ENCODE measurements at regions not wholly inside any gene's neighbourhood (a gene's known extent, or its start where the extent isn't known, plus 50 kb on each side); places are given as distances from the start of the nearest gene placed in this dataset.
"Not testable (repeated sequence)": the region's sequence is repeated elsewhere in the genome, so short reads cannot be mapped to it uniquely, and the experiment has no call there.

DNA sequence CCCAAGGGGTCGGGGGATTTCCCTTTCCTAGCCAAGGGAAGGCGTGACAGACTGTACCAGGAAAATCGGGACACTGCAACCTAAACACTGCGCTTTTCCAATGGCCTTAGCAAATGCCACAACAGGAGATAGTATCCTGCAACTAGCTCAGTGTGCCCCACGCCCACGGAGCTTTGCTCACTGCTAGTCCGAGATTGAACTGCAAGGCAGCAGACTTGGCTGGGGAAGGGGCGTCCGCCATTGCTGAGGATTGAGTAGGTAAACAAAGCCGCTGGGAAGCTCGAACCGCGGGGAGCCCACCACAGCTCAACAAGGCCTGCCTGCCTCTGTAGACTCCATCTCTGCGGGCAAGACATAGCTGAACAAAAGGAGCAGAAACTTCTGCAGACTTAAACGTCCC is 72.3 kb upstream of the THRB start:
- H3K9me3 ChIP-seq (replicated peaks; ENCODE audit: control insufficient read depth, insufficient read depth, low read length), result no peaks in the 10 kb centered on the region
- no peaks in the 10 kb centered on the region for H3K9me1 ChIP-seq (replicated peaks; ENCODE audit: control insufficient read depth, extremely low read depth, insufficient read depth, low read length)
- no peak overlapping the region for H3K9ac ChIP-seq (replicated peaks; ENCODE audit: extremely low read depth, insufficient read depth, low read length)
- no peak overlapping the region for H3K4me3 ChIP-seq (replicated peaks in 1 of 3; ENCODE audit: insufficient read depth in 1 of 3, low read depth in 1 of 3, low read length in 3 of 3)
- DNase-seq (ENCODE audit: low read depth, low spot score), result no peak
- no peak overlapping the region for H2AFZ ChIP-seq (ENCODE audit: low read depth, low read length)
- H3K36me3 ChIP-seq (ENCODE audit: control insufficient read depth in 2 of 2, extremely low read depth in 1 of 2, insufficient read depth in 2 of 2, low read length in 2 of 2), result no peaks in the 10 kb centered on the region
- H4K20me1 ChIP-seq (replicated peaks; ENCODE audit: control insufficient read depth, extremely low read depth, insufficient read depth, low read length), result no peaks in the 10 kb centered on the region
- no peak overlapping the region for H3K27ac ChIP-seq (ENCODE audit: insufficient read depth, low read depth, low read length)
- FAIRE-seq, result no peak
- BruUV-seq (replicated peaks), result no TSS peak
- dilution Hi-C loops (cut with MboI; ENCODE audit: extremely low pct_ligation_motif_present, low sequenced_read_pairs), result no loop called here
- no peak overlapping the region for H3K4me2 ChIP-seq (ENCODE audit: insufficient read depth, low read length)
- ChIA-PET POLR2A (no interaction called here), CTCF (no interaction called here)
- no peaks in the 10 kb centered on the region for H3K4me1 ChIP-seq (ENCODE audit: control insufficient read depth, extremely low read depth, insufficient read depth, low read length)
- no peaks in the 10 kb centered on the region for H3K79me2 ChIP-seq (ENCODE audit: control insufficient read depth, insufficient read depth, low read length)
- H3K27me3 ChIP-seq (ENCODE audit: control insufficient read depth in 2 of 2, insufficient read depth in 2 of 2, low read length in 2 of 2), result no peaks in the 10 kb centered on the region
- TF ChIP-seq POLR2AphosphoS5 (IDR thresholded peaks at IDR 0.05; ENCODE audit: insufficient read depth, low read depth, low read length) (no peak), MYC (IDR thresholded peaks at IDR 0.05; ENCODE audit: low read depth, low read length) (no peak), JUN (IDR thresholded peaks at IDR 0.05; ENCODE audit: borderline replicate concordance, insufficient read depth, insufficient read length, low read depth) (no peak), GATA2 (IDR thresholded peaks at IDR 0.05; ENCODE audit: insufficient read depth, insufficient read length, low read depth, low read length) (no peak), FOS (IDR thresholded peaks at IDR 0.05; ENCODE audit: borderline replicate concordance, insufficient read depth, low read length) (no peak), EZH2 (IDR thresholded peaks at IDR 0.05; ENCODE audit: borderline replicate concordance, low read depth, low read length, severe bottlenecking) (no peak), POLR2A (IDR thresholded peaks at IDR 0.05; ENCODE audit: low read depth, low read length) (no peak)
- TF ChIP-seq, protein P1, sequence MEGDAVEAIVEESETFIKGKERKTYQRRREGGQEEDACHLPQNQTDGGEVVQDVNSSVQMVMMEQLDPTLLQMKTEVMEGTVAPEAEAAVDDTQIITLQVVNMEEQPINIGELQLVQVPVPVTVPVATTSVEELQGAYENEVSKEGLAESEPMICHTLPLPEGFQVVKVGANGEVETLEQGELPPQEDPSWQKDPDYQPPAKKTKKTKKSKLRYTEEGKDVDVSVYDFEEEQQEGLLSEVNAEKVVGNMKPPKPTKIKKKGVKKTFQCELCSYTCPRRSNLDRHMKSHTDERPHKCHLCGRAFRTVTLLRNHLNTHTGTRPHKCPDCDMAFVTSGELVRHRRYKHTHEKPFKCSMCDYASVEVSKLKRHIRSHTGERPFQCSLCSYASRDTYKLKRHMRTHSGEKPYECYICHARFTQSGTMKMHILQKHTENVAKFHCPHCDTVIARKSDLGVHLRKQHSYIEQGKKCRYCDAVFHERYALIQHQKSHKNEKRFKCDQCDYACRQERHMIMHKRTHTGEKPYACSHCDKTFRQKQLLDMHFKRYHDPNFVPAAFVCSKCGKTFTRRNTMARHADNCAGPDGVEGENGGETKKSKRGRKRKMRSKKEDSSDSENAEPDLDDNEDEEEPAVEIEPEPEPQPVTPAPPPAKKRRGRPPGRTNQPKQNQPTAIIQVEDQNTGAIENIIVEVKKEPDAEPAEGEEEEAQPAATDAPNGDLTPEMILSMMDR (IDR thresholded peaks at IDR 0.05; ENCODE audit: extremely low read depth in 1 of 2, insufficient read depth in 1 of 2, low read depth in 1 of 2, low read length in 2 of 2), result no peak
- TF ChIP-seq, protein P2, sequence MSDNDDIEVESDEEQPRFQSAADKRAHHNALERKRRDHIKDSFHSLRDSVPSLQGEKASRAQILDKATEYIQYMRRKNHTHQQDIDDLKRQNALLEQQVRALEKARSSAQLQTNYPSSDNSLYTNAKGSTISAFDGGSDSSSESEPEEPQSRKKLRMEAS (IDR thresholded peaks at IDR 0.05; ENCODE audit: insufficient read depth, insufficient read length), result no peak
- intact Hi-C loops (cut with micrococcal nuclease), result no loop called here

DNA sequence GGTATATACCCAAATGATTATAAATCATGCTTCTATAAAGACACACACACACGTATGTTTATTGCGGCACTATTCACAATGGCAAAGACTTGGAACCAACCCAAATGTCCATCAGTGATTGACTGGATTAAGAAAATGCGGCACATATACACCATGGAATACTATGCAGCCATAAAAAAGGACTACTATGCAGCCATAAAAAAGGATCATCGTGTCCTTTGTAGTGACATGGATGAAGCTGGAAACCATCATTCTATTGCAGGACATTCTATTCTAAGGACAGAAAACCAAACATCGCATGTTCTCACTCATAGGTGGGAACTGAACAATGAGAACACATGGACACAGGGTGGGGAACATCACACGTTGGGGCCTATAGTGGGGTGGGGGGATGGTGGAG is 77.8 kb upstream of the THRB start:
- CTCF ChIA-PET; H3K9me1 ChIP-seq (replicated peaks; ENCODE audit: control insufficient read depth, extremely low read depth, insufficient read depth, low read length); H3K4me2 ChIP-seq (ENCODE audit: insufficient read depth, low read length); H4K20me1 ChIP-seq (replicated peaks; ENCODE audit: control insufficient read depth, extremely low read depth, insufficient read depth, low read length); H3K9ac ChIP-seq (replicated peaks; ENCODE audit: extremely low read depth, insufficient read depth, low read length); H3K36me3 ChIP-seq (ENCODE audit: control insufficient read depth in 2 of 2, extremely low read depth in 1 of 2, insufficient read depth in 2 of 2, low read length in 2 of 2); H3K9me3 ChIP-seq (replicated peaks; ENCODE audit: control insufficient read depth, insufficient read depth, low read length); H3K27ac ChIP-seq (ENCODE audit: insufficient read depth, low read depth, low read length); H3K79me2 ChIP-seq (ENCODE audit: control insufficient read depth, insufficient read depth, low read length); POLR2A ChIA-PET; H3K27me3 ChIP-seq (ENCODE audit: control insufficient read depth in 2 of 2, insufficient read depth in 2 of 2, low read length in 2 of 2); DNase-seq (ENCODE audit: low read depth, low spot score); H2AFZ ChIP-seq (ENCODE audit: low read depth, low read length); intact Hi-C loops (cut with micrococcal nuclease); FAIRE-seq; BruUV-seq (replicated peaks); H3K4me1 ChIP-seq (ENCODE audit: control insufficient read depth, extremely low read depth, insufficient read depth, low read length); dilution Hi-C loops (cut with MboI; ENCODE audit: extremely low pct_ligation_motif_present, low sequenced_read_pairs); H3K4me3 ChIP-seq (replicated peaks in 1 of 3; ENCODE audit: insufficient read depth in 1 of 3, low read depth in 1 of 3, low read length in 3 of 3): not testable (repeated sequence)

Data from endothelial cell of umbilical vein (primary cell).